HK-2 (cell line): ENCODE measurements at regions not wholly inside any gene's neighbourhood (a gene's known extent, or its start where the extent isn't known, plus 50 kb on each side); places are given as distances from the start of the nearest gene placed in this dataset.
A peak's percentile ranks its signal among the peaks of the same experiment; 100 is the strongest.

ENCODE experiments used
- DNase-seq: peaks from one replicate; pipeline ENCODE4 v3.0.0-alpha.2; 2018; ENCODE audit not compliant: unreplicated experiment

- no peak for DNase-seq
Observed at GRCh38 chr6:56407883-56408410, 160.6 kb upstream of the COL21A1 start.

- DNase-seq: no peak
Observed at GRCh38 chr6:56406276-56407269, 159.2 kb upstream of the COL21A1 start.

- DNase-seq: no peak
Observed at GRCh38 chr6:56404599-56404998, 157.2 kb upstream of the COL21A1 start.

- no peak for DNase-seq
Observed at GRCh38 chr6:56403745-56404144, 156.4 kb upstream of the COL21A1 start.

GRCh38 chr6:56401477-56402070 is 154.2 kb upstream of the COL21A1 start:
- no peak for DNase-seq

GRCh38 chr6:56400273-56400672 is 152.9 kb upstream of the COL21A1 start:
- peak; percentile 55 for DNase-seq

GRCh38 chr6:56399672-56400263 is 152.4 kb upstream of the COL21A1 start:
- DNase-seq: peak; percentile 72

GRCh38 chr6:56399250-56399671 is 151.9 kb upstream of the COL21A1 start:
- peak; percentile 41 for DNase-seq

- no peak for DNase-seq
Observed at GRCh38 chr6:56396435-56396834, 149.1 kb upstream of the COL21A1 start.

GRCh38 chr6:56393615-56394612 is 146.5 kb upstream of the COL21A1 start:
- no peak for DNase-seq

GRCh38 chr6:56388415-56388755 is 141.0 kb upstream of the COL21A1 start:
- DNase-seq: no peak

- no peak for DNase-seq
Observed at GRCh38 chr6:56387621-56388414, 140.4 kb upstream of the COL21A1 start.

- no peak for DNase-seq
Observed at GRCh38 chr6:56386717-56387116, 139.3 kb upstream of the COL21A1 start.

- no peak for DNase-seq
Observed at GRCh38 chr6:56385981-56386593, 138.7 kb upstream of the COL21A1 start.

GRCh38 chr6:56383160-56383559 is 135.8 kb upstream of the COL21A1 start:
- no peak for DNase-seq

GRCh38 chr6:56382416-56382940 is 135.1 kb upstream of the COL21A1 start:
- DNase-seq: no peak

GRCh38 chr6:56381801-56382251 is 134.4 kb upstream of the COL21A1 start:
- DNase-seq: no peak

GRCh38 chr6:56380476-56380875 is 133.1 kb upstream of the COL21A1 start:
- DNase-seq: no peak

GRCh38 chr6:56378966-56379585 is 131.7 kb upstream of the COL21A1 start:
- DNase-seq: no peak
